Subcutaneous abdominal adipose tissue (tissue), 5 donors: ENCODE measurements at regions not wholly inside any gene's neighbourhood (a gene's known extent, or its start where the extent isn't known, plus 50 kb on each side); places are given as distances from the start of the nearest gene placed in this dataset.

Source experiments
- H3K27ac ChIP-seq: one replicate; pipeline ENCODE4 v1.7.0; 2013; ENCODE audit warnings: low read depth, mild to moderate bottlenecking, inconsistent platforms, low read length, moderate library complexity
- H3K27me3 ChIP-seq, 5 donors: one replicate each; pipeline ENCODE4 v1.7.0; 2013; ENCODE audit warnings: low read length in 5 of 5, inconsistent platforms in 1 of 5; ENCODE audit not compliant: control insufficient read depth in 5 of 5, insufficient read depth in 4 of 5
- H3K36me3 ChIP-seq, 5 donors: one replicate each; pipeline ENCODE4 v1.7.0; 2013; ENCODE audit warnings: low read length in 5 of 5; ENCODE audit not compliant: control insufficient read depth in 5 of 5, insufficient read depth in 5 of 5
- H3K4me1 ChIP-seq, 5 donors: one replicate each; pipeline ENCODE4 v1.7.0; 2013; ENCODE audit warnings: low read length in 5 of 5, mild to moderate bottlenecking in 3 of 5, moderate library complexity in 1 of 5; ENCODE audit not compliant: control insufficient read depth in 5 of 5, insufficient read depth in 5 of 5
- H3K4me3 ChIP-seq, 5 donors: one replicate each; pipeline ENCODE4 v1.7.0; 2013; ENCODE audit warnings: low read length in 5 of 5, low read depth in 1 of 5
- H3K9ac ChIP-seq, 5 donors: one replicate each; pipeline ENCODE4 v1.7.0; 2013; ENCODE audit warnings: low read length in 5 of 5, mild to moderate bottlenecking in 4 of 5, moderate library complexity in 3 of 5
- H3K9me3 ChIP-seq, 5 donors: one replicate each; pipeline ENCODE4 v1.7.0; 2013; ENCODE audit warnings: low read length in 5 of 5; ENCODE audit not compliant: control insufficient read depth in 5 of 5
- donor health status: healthy.
- donor health status: healthy.
- donor health status: healthy.
- donor health status: healthy.
- donor health status: healthy.

DNA sequence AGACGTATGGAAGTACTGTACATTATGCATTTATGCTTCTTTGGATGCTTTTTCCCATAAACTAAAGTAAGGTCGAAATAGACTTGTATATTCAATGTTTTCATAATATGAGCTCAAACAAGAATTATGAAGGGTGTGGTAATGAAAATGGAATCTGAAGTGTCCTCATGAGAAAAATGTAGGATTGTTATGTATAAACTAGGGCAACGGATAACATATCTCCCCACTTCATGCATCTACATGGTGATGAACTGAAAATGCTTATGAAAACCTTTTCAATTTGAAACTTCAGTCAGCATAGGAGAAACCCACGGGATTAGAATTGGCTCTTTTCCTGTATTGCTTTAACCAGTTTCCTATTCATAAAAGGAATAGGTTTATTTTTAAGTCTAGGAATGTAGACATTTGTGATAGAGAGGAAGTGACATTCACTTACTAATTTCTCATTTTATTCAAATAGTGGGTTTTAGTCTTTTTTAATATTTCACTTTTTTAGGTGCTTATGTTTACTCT lies 608.2 kb upstream of the GCFC2 start:
- Histone ChIP-seq H3K9ac (no peak overlapping the region), H3K27me3 (no peaks in the 10 kb centered on the region), H3K9me3 (no peaks in the 10 kb centered on the region), H3K27ac (no peak overlapping the region), H3K36me3 (no peaks in the 10 kb centered on the region), H3K4me1 (no peaks in the 10 kb centered on the region), H3K4me3 (no peak overlapping the region)

GRCh38 chr2:76316691-76317090 lies 606.0 kb upstream of the GCFC2 start:
- no peaks in the 10 kb centered on the region for H3K4me1 ChIP-seq
- no peaks in the 10 kb centered on the region for H3K27me3 ChIP-seq
- no peak overlapping the region for H3K27ac ChIP-seq
- H3K9me3 ChIP-seq: no peaks in the 10 kb centered on the region
- H3K4me3 ChIP-seq: no peak overlapping the region
- no peaks in the 10 kb centered on the region for H3K36me3 ChIP-seq
- no peak overlapping the region for H3K9ac ChIP-seq

DNA sequence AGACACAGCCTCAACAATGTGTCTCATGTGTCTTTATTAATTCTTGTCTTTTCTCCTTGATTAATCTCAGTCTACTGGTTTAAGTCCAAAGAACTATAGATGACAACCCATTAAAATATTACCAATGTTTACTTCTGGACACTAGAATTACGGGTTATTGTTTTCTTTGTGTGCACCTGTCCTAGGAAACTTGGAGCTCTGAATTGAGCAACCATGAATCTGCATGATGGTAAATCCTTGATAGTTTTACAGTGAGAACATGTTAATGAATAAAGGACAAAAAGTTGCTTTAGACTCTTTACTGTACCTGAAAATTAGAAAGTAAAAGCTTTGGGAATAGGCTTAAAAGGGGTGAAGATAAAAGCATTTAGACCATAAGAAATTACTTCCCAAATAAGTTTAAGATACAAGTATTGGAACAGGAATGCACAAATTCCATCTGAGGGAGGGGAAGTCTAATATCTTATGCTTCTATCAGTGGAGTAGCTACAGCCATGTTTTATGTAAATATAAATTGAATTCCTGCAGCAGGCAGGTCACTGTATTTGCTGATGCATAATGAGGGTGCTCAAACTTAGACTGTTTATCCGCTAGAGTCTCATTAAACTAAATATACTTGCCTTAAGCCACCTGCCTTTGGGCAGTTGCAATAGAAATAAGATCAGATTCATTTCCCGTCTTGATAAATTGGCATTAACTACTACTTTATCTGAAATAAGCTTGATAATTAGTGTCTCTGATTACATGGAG lies 603.7 kb upstream of the GCFC2 start:
- Histone ChIP-seq H3K27ac (no peak overlapping the region), H3K4me3 (no peak overlapping the region), H3K27me3 (no peaks in the 10 kb centered on the region), H3K36me3 (no peaks in the 10 kb centered on the region), H3K9ac (no peak overlapping the region), H3K9me3 (no peaks in the 10 kb centered on the region), H3K4me1 (no peaks in the 10 kb centered on the region)

- Histone ChIP-seq H3K27me3 (no peaks in the 10 kb centered on the region), H3K27ac (no peak overlapping the region), H3K4me1 (no peaks in the 10 kb centered on the region), H3K36me3 (no peaks in the 10 kb centered on the region), H3K9ac (no peak overlapping the region), H3K9me3 (no peaks in the 10 kb centered on the region), H3K4me3 (no peak overlapping the region)
These were observed 601.5 kb upstream of the GCFC2 start for GRCh38 chr2:76312236-76312635.

GRCh38 chr2:76311728-76312127 lies 601.0 kb upstream of the GCFC2 start:
- H3K27me3 ChIP-seq: no peaks in the 10 kb centered on the region
- no peaks in the 10 kb centered on the region for H3K4me1 ChIP-seq
- no peaks in the 10 kb centered on the region for H3K9me3 ChIP-seq
- no peak overlapping the region for H3K27ac ChIP-seq
- H3K4me3 ChIP-seq: no peak overlapping the region
- H3K36me3 ChIP-seq: no peaks in the 10 kb centered on the region
- H3K9ac ChIP-seq: no peak overlapping the region

DNA sequence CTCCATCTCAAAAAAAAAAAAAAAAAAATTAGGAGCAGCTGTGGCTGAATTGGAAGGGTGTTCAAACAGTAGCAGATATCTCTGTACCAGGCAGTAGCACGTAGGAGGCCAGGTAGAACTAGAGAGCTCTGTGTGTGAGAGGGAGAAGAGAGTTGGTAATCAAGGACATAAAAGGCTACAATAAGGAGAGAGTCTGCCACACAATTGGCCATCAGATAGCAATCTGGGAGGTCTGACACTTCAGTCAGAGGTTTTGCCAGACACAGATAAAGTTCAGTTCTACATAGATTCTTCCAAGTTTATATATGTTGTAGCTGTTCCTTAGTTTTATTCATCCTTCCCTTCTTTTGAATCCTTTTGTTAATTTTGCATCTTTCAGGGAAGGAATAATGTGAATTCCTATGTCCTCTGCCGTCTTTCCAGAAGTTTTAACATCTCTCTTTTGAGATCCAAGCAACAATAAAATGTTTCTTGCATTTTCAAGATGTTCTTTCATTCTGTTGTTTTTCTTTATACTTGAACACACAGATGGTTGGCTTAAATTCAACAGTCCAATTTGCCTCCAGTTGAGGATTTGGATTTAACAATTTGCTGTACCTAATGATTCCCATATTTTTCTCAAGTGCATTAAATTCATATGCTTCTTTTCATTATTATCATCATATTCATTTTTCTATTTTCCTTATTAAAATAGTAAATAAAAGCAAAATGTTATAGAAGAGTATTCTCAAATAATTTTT lies 600.3 kb upstream of the GCFC2 start:
- Histone ChIP-seq H3K4me3 (no peak overlapping the region), H3K9ac (no peak overlapping the region), H3K27me3 (no peaks in the 10 kb centered on the region), H3K27ac (no peak overlapping the region), H3K36me3 (no peaks in the 10 kb centered on the region), H3K4me1 (no peaks in the 10 kb centered on the region), H3K9me3 (no peaks in the 10 kb centered on the region)

DNA sequence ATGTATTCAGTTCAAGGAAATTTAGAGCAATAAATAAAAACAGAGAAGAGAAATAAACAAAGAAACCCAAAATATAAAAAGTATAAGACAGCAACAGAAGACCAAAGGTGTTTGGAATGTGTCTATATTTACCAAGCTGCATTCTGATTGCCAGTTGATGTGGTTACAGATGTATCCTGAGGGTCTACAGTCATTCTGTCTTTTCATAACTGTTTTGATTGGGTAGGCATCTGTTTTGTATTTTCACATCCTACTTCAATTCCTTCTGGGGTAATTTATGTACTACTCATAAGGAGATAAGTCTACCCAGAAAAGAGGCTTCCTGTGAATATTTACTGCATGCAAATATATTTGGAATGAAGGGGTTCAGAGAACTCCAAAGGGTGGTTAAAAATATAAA lies 596.8 kb upstream of the GCFC2 start:
- Histone ChIP-seq H3K4me3 (no peak overlapping the region), H3K9ac (no peak overlapping the region), H3K9me3 (no peaks in the 10 kb centered on the region), H3K4me1 (no peaks in the 10 kb centered on the region), H3K36me3 (no peaks in the 10 kb centered on the region), H3K27me3 (no peaks in the 10 kb centered on the region), H3K27ac (no peak overlapping the region)

DNA sequence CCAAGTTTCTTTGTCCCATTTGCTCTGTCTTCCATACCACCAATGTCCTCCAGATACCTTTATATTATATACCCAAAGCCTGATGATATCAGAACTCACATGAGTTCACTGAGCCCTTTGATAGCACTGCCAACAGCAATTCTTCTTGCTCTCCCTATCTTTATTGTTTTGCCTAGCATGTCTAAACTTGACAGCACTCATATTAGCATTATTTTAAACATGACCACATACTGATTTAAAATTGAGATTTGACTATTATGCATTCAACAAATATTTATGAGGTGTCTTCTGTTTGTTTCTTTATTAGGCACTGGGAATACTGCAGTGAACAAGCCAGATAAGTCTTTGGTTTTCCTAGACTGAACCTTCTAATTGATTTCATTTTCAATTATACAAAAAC lies 587.3 kb upstream of the GCFC2 start:
- no peaks in the 10 kb centered on the region for H3K4me1 ChIP-seq
- H3K9ac ChIP-seq: no peak overlapping the region
- H3K27ac ChIP-seq: no peak overlapping the region

DNA sequence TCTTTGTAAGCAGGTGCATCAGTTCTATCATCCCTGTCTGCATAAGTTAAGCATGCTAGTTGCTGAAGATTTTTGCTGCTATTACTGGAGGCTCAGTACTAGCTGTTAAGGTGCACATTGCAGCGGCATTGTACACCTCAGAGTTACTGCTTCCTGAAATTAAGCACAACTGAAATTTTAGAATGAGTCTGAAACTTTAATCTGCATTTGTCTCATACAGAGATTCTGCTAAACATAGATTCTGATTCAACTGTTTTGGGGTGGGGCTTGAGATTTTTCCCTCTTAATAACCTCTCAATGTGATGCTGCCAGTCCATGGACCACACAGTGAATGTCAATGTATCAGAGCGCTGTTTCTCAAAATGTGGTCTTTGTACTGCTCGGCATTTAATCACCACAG lies 585.7 kb upstream of the GCFC2 start:
- Histone ChIP-seq H3K9me3 (no peaks in the 10 kb centered on the region), H3K27ac (no peak overlapping the region), H3K4me1 (no peaks in the 10 kb centered on the region), H3K27me3 (no peaks in the 10 kb centered on the region), H3K36me3 (no peaks in the 10 kb centered on the region), H3K4me3 (no peak overlapping the region), H3K9ac (no peak overlapping the region)

More for the DNA sequence above, 587.3 kb upstream of the GCFC2 start:
- Histone ChIP-seq H3K36me3 (no peaks in the 10 kb centered on the region), H3K4me3 (no peak overlapping the region), H3K9me3 (no peaks in the 10 kb centered on the region), H3K27me3 (no peaks in the 10 kb centered on the region)

DNA sequence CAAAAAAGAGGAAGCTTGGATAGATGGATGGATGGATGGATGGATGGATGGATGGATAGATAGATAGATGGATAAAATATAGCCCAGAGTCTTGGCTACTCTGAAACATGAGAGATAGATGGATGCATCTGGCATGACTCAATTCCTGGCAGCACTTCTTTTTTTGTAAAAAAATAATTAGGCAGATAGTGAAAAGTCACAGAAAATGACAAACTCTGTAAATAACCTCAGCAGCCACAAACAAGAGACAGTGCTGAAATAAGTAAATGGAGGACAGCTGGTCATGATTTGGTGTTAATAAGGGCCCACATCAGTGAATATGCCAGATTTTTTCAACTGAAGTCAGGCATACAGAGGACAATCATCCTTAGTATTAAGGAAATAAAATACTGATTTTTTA lies 585.0 kb upstream of the GCFC2 start:
- Histone ChIP-seq H3K36me3 (no peaks in the 10 kb centered on the region), H3K27me3 (no peaks in the 10 kb centered on the region), H3K4me1 (no peaks in the 10 kb centered on the region), H3K27ac (no peak overlapping the region), H3K9ac (no peak overlapping the region), H3K4me3 (no peak overlapping the region), H3K9me3 (no peaks in the 10 kb centered on the region)
